ENCODE measurements at regions not wholly inside any gene's neighbourhood (a gene's known extent, or its start where the extent isn't known, plus 50 kb on each side); places are given as distances from the start of the nearest gene placed in this dataset.
"Not testable (repeated sequence)": the region's sequence is repeated elsewhere in the genome, so short reads cannot be mapped to it uniquely, and the experiment has no call there.

DNA sequence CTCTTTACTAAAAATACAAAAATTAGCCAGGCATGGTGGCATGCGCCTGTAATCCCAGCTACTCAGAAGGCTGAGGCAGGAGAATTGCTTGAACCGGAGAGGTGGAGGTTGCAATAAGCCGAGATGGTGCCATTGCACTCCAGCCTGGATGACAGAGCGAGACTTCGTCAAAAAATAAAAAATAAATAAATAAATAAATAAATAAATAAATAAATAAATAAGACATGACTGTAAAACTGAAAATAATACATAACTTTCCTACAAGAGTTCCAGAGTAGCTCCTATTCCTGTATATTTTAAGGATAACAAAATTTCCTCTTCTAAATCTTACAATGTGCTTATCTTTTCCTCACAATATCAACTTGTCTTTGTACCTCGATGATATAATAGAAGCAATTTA is 549.4 kb downstream of the TRAM1L1 start:
- TF ChIP-seq, protein P1, sequence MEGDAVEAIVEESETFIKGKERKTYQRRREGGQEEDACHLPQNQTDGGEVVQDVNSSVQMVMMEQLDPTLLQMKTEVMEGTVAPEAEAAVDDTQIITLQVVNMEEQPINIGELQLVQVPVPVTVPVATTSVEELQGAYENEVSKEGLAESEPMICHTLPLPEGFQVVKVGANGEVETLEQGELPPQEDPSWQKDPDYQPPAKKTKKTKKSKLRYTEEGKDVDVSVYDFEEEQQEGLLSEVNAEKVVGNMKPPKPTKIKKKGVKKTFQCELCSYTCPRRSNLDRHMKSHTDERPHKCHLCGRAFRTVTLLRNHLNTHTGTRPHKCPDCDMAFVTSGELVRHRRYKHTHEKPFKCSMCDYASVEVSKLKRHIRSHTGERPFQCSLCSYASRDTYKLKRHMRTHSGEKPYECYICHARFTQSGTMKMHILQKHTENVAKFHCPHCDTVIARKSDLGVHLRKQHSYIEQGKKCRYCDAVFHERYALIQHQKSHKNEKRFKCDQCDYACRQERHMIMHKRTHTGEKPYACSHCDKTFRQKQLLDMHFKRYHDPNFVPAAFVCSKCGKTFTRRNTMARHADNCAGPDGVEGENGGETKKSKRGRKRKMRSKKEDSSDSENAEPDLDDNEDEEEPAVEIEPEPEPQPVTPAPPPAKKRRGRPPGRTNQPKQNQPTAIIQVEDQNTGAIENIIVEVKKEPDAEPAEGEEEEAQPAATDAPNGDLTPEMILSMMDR (IDR thresholded peaks at IDR 0.05): not testable (repeated sequence)
- TF ChIP-seq, protein P2, sequence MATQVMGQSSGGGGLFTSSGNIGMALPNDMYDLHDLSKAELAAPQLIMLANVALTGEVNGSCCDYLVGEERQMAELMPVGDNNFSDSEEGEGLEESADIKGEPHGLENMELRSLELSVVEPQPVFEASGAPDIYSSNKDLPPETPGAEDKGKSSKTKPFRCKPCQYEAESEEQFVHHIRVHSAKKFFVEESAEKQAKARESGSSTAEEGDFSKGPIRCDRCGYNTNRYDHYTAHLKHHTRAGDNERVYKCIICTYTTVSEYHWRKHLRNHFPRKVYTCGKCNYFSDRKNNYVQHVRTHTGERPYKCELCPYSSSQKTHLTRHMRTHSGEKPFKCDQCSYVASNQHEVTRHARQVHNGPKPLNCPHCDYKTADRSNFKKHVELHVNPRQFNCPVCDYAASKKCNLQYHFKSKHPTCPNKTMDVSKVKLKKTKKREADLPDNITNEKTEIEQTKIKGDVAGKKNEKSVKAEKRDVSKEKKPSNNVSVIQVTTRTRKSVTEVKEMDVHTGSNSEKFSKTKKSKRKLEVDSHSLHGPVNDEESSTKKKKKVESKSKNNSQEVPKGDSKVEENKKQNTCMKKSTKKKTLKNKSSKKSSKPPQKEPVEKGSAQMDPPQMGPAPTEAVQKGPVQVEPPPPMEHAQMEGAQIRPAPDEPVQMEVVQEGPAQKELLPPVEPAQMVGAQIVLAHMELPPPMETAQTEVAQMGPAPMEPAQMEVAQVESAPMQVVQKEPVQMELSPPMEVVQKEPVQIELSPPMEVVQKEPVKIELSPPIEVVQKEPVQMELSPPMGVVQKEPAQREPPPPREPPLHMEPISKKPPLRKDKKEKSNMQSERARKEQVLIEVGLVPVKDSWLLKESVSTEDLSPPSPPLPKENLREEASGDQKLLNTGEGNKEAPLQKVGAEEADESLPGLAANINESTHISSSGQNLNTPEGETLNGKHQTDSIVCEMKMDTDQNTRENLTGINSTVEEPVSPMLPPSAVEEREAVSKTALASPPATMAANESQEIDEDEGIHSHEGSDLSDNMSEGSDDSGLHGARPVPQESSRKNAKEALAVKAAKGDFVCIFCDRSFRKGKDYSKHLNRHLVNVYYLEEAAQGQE (IDR thresholded peaks at IDR 0.05; ENCODE audit: insufficient read depth in 1 of 2, low read depth in 2 of 2, low read length in 1 of 2): not testable (repeated sequence)
- TF ChIP-seq POLR2AphosphoS5 (IDR thresholded peaks at IDR 0.05; ENCODE audit: low read depth, low read length): not testable (repeated sequence)
